ENCODE measurements at regions not wholly inside any gene's neighbourhood (a gene's known extent, or its start where the extent isn't known, plus 50 kb on each side); places are given as distances from the start of the nearest gene placed in this dataset.

DNA sequence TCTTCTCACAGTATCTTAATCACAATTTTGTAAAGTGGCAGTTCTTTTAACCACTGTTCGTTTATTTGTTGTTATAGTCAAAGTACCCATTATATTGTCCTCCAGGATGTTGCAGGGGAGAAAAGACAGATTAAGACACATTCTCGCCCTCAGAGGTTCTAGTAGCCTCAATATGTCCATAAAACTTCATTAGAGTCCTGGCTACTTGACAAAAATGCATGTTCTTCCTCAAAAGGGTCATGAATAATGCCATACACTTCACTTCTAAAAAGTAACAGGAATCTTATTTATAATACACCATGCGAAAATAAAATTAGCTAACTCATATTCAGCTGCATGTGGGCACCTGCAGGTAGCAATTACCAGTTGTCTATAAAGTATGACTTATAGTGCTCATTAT lies 109.3 kb upstream of the ANK3 start:
- TF ChIP-seq, protein P1, sequence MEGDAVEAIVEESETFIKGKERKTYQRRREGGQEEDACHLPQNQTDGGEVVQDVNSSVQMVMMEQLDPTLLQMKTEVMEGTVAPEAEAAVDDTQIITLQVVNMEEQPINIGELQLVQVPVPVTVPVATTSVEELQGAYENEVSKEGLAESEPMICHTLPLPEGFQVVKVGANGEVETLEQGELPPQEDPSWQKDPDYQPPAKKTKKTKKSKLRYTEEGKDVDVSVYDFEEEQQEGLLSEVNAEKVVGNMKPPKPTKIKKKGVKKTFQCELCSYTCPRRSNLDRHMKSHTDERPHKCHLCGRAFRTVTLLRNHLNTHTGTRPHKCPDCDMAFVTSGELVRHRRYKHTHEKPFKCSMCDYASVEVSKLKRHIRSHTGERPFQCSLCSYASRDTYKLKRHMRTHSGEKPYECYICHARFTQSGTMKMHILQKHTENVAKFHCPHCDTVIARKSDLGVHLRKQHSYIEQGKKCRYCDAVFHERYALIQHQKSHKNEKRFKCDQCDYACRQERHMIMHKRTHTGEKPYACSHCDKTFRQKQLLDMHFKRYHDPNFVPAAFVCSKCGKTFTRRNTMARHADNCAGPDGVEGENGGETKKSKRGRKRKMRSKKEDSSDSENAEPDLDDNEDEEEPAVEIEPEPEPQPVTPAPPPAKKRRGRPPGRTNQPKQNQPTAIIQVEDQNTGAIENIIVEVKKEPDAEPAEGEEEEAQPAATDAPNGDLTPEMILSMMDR (IDR thresholded peaks at IDR 0.05; ENCODE audit: low read depth, low read length): no peak
- TF ChIP-seq EZH2phosphoT487 (IDR thresholded peaks at IDR 0.05; ENCODE audit: low read depth): no peak
